DMS53 (cell line): ENCODE measurements at regions not wholly inside any gene's neighbourhood (a gene's known extent, or its start where the extent isn't known, plus 50 kb on each side); places are given as distances from the start of the nearest gene placed in this dataset.
"Not testable (repeated sequence)": the region's sequence is repeated elsewhere in the genome, so short reads cannot be mapped to it uniquely, and the experiment has no call there.

ENCODE experiments used
- DNase-seq: peaks from one replicate; lab custom pipeline; 2025; lab: John Stamatoyannopoulos, UW

- no peak for DNase-seq
Observed at GRCh38 chr4:177242651-177243286, 66.9 kb upstream of the NEIL3 start.

GRCh38 chr4:177246641-177247584 lies 62.8 kb upstream of the NEIL3 start:
- DNase-seq, result no peak

- peak; percentile 74 for DNase-seq
Observed at GRCh38 chr4:177250056-177250696, 59.5 kb upstream of the NEIL3 start.

- no peak for DNase-seq
Observed at GRCh38 chr4:177251237-177251636, 58.4 kb upstream of the NEIL3 start.

- no peak for DNase-seq
Observed at GRCh38 chr4:177255359-177255758, 54.3 kb upstream of the NEIL3 start.

- no peak for DNase-seq
Observed at GRCh38 chr4:177256950-177257349, 52.7 kb upstream of the NEIL3 start.

- DNase-seq, result not testable (repeated sequence)
Observed at GRCh38 chr4:177259466-177259865, 50.2 kb upstream of the NEIL3 start.
